NOMO-1 treated with DMSO at 0.1 percent for 48 hours (cell line): ENCODE measurements at regions not wholly inside any gene's neighbourhood (a gene's known extent, or its start where the extent isn't known, plus 50 kb on each side); places are given as distances from the start of the nearest gene placed in this dataset.

Experiments
- DNase-seq: peaks from one replicate; lab custom pipeline; 2025; ENCODE audit not compliant: unreplicated experiment; lab: John Stamatoyannopoulos, UW

- no peak for DNase-seq
Measured at GRCh38 chr20:43247361-43247760, 57.7 kb upstream of the PTPRT start.

GRCh38 chr20:43244647-43245046, 54.9 kb upstream of the PTPRT start:
- DNase-seq = no peak

- no peak for DNase-seq
Measured at GRCh38 chr20:43243672-43244269, 54.1 kb upstream of the PTPRT start.

GRCh38 chr20:43241057-43241702, 51.5 kb upstream of the PTPRT start:
- no peak for DNase-seq
